ENCODE measurements at regions not wholly inside any gene's neighbourhood (a gene's known extent, or its start where the extent isn't known, plus 50 kb on each side); places are given as distances from the start of the nearest gene placed in this dataset.

DNA sequence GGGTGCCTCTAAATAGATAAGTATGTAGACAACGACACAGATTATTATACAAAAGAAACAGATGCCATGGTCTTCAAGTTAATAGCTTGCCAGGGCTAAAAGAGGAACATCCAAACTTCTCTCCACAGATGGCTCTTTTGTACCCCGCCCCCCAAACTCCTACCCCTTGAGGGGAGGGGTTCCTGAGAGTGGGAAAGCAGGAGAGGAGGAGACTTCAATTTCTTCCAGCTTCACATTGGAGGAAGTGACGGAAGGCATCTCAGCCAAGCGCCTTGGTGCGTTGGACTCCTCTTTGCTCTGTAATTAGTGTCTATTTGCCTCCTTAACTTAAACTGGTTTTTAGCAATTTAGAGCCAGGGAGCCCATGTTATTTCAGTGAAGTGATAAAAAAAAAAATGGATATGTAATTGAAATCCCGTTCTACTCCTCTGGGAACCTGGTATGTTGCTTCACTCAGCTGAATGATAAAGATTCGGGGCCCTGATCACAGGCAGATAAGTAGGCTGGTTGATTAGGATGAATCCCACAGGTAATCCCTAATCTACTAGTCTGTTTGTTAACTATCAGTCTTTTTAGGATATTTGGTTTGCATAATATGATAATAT lies 580.9 kb upstream of the CADM1 start:
- no peak overlapping the region for H3K27ac Mint-ChIP-seq (ENCODE audit: unreplicated experiment)

DNA sequence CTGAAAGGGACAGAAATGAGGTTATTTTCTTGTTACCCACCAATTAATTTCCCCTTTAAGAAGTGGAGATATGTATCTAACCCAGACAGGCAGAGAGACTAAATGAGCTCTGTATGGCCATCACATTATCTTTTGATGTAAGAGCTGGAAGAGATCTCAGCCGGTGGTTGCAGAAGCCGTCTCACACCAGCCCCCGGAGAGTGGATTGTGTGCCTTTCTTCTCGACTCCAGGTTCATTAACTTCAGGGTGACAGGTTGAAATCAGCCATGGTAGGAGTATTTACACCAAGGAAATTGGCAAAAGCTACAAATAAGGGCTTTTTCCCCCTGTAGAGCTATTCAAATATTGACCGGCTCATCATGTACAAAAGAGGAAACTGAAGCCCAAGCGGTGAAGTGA lies 580.3 kb upstream of the CADM1 start:
- TF ChIP-seq, protein P1, sequence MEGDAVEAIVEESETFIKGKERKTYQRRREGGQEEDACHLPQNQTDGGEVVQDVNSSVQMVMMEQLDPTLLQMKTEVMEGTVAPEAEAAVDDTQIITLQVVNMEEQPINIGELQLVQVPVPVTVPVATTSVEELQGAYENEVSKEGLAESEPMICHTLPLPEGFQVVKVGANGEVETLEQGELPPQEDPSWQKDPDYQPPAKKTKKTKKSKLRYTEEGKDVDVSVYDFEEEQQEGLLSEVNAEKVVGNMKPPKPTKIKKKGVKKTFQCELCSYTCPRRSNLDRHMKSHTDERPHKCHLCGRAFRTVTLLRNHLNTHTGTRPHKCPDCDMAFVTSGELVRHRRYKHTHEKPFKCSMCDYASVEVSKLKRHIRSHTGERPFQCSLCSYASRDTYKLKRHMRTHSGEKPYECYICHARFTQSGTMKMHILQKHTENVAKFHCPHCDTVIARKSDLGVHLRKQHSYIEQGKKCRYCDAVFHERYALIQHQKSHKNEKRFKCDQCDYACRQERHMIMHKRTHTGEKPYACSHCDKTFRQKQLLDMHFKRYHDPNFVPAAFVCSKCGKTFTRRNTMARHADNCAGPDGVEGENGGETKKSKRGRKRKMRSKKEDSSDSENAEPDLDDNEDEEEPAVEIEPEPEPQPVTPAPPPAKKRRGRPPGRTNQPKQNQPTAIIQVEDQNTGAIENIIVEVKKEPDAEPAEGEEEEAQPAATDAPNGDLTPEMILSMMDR (IDR thresholded peaks at IDR 0.05; ENCODE audit: partially characterized antibody, unreplicated experiment) = no peak
- peaks cover 23% of the 10 kb centered on the region for H3K4me1 Mint-ChIP-seq (ENCODE audit: low read depth, unreplicated experiment)
- no peaks in the 10 kb centered on the region for H3K27me3 Mint-ChIP-seq (ENCODE audit: unreplicated experiment)
- peaks cover 5% of the 10 kb centered on the region for H3K9me3 Mint-ChIP-seq (ENCODE audit: unreplicated experiment)
- no peak overlapping the region for H3K27ac Mint-ChIP-seq (ENCODE audit: unreplicated experiment)
- peaks cover 4% of the 10 kb centered on the region for H3K36me3 Mint-ChIP-seq (ENCODE audit: unreplicated experiment)
- H3K4me3 Mint-ChIP-seq (ENCODE audit: unreplicated experiment) = no peak overlapping the region
- DNase-seq = no peak

More for the DNA sequence above, 580.9 kb upstream of the CADM1 start:
- peaks cover 3% of the 10 kb centered on the region for H3K36me3 Mint-ChIP-seq (ENCODE audit: unreplicated experiment)
- H3K27me3 Mint-ChIP-seq (ENCODE audit: unreplicated experiment) = no peaks in the 10 kb centered on the region
- peaks cover 5% of the 10 kb centered on the region for H3K9me3 Mint-ChIP-seq (ENCODE audit: unreplicated experiment)
- DNase-seq = no peak
- TF ChIP-seq, protein P1 (IDR thresholded peaks at IDR 0.05; ENCODE audit: partially characterized antibody, unreplicated experiment) = no peak
- peaks cover 23% of the 10 kb centered on the region for H3K4me1 Mint-ChIP-seq (ENCODE audit: low read depth, unreplicated experiment)
- no peak overlapping the region for H3K4me3 Mint-ChIP-seq (ENCODE audit: unreplicated experiment)

DNA sequence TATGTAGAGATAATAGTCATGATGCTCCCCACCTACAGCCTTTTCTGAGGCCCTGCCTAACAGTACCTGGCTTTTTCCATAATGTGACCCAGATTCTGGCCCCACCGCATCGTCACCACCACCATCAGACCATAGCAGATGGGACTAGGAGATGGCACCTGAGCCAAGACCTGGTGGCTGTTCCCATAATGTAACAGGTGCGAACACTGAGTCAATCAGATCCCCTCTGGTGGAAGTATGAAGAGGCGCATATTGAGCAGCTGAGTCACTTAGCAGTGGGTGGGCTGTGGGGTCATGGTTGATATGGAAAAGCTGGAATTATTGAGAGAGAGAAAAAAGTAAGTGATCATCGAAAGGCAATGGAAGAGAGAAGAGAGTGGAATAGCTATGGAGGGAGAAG lies 578.0 kb upstream of the CADM1 start:
- TF ChIP-seq, protein P1 (IDR thresholded peaks at IDR 0.05; ENCODE audit: partially characterized antibody, unreplicated experiment) = no peak
- H3K27ac Mint-ChIP-seq (ENCODE audit: unreplicated experiment) = no peak overlapping the region
- peaks cover 4% of the 10 kb centered on the region for H3K9me3 Mint-ChIP-seq (ENCODE audit: unreplicated experiment)
- H3K27me3 Mint-ChIP-seq (ENCODE audit: unreplicated experiment) = no peaks in the 10 kb centered on the region
- no peak for DNase-seq
- H3K4me3 Mint-ChIP-seq (ENCODE audit: unreplicated experiment) = no peak overlapping the region
- peaks cover 27% of the 10 kb centered on the region for H3K4me1 Mint-ChIP-seq (ENCODE audit: low read depth, unreplicated experiment)
- H3K36me3 Mint-ChIP-seq (ENCODE audit: unreplicated experiment) = peaks cover 4% of the 10 kb centered on the region

DNA sequence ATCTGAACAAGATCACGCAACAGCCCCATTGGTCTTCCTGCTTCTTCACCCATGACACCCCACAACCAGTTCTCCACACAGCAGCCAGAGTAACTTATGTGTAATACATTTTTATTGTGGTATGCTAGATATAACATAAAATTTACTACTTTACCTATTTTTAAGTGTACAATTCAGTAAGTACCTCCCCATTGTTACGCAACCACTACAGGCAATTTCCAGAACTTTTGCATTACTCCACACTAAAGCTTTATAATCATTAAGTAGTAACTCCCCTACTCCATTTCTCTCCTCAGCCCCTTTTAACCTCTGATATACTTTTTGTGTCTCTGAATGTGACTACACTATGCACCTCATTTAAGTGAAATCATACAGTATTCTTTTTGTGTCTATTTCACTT lies 575.4 kb upstream of the CADM1 start:
- Mint-ChIP-seq H3K27ac (ENCODE audit: unreplicated experiment) (no peak overlapping the region), H3K4me3 (ENCODE audit: unreplicated experiment) (no peak overlapping the region), H3K4me1 (ENCODE audit: low read depth, unreplicated experiment) (peaks cover 13% of the 10 kb centered on the region), H3K27me3 (ENCODE audit: unreplicated experiment) (no peaks in the 10 kb centered on the region), H3K9me3 (ENCODE audit: unreplicated experiment) (peaks cover 2% of the 10 kb centered on the region), H3K36me3 (ENCODE audit: unreplicated experiment) (peaks cover 4% of the 10 kb centered on the region)
- no peak for DNase-seq
- TF ChIP-seq, protein P1 (IDR thresholded peaks at IDR 0.05; ENCODE audit: partially characterized antibody, unreplicated experiment) = no peak

DNA sequence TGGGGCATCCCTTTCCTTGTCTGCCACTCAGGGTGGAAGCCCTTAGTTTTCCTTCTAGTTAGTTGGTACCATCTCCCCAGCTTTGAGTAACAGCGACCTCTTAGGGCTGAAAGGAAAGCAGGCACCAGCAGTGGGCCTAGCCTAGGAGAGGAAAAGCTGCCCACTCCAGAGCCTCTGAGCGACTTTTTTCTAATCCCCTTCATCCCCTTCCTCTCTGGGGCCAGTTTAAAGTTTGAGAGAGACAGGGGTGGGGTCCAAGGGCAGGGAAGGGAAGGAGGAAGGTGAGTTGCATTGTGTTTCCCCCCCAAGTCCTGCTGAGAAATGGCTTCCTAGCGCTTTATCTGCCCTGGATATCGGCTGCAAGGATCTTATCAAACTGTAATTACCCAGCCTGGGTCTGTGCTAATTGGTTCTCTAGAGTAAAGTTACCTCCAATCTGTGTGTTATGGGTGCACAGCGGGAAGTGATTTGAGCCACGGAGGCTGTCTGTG lies 573.9 kb upstream of the CADM1 start:
- Mint-ChIP-seq H3K4me1 (ENCODE audit: low read depth, unreplicated experiment) (peaks cover 12% of the 10 kb centered on the region), H3K4me3 (ENCODE audit: unreplicated experiment) (no peak overlapping the region), H3K27me3 (ENCODE audit: unreplicated experiment) (no peaks in the 10 kb centered on the region), H3K27ac (ENCODE audit: unreplicated experiment) (peak overlapping the region; percentile 33), H3K36me3 (ENCODE audit: unreplicated experiment) (peaks cover 4% of the 10 kb centered on the region), H3K9me3 (ENCODE audit: unreplicated experiment) (peaks cover 2% of the 10 kb centered on the region)
- DNase-seq = peak; percentile 35
- TF ChIP-seq, protein P1 (IDR thresholded peaks at IDR 0.05; ENCODE audit: partially characterized antibody, unreplicated experiment) = peak; percentile 33
